DND-41 (cell line): ENCODE measurements at regions not wholly inside any gene's neighbourhood (a gene's known extent, or its start where the extent isn't known, plus 50 kb on each side); places are given as distances from the start of the nearest gene placed in this dataset.

Experiments
- CTCF ChIP-seq: IDR thresholded peaks from 2 replicates; pipeline ENCODE4 v1.5.1; 2012; ENCODE audit warnings: borderline replicate concordance, low read length, moderate library complexity, mild to moderate bottlenecking; ENCODE audit not compliant: poor library complexity, severe bottlenecking; ENCODE audit errors: extremely low read depth
- EZH2 ChIP-seq: IDR thresholded peaks from 3 replicates; pipeline ENCODE4 v1.6.1; 2012; ENCODE audit warnings: borderline replicate concordance, low read depth, mild to moderate bottlenecking, moderate library complexity, low read length, inconsistent platforms; ENCODE audit not compliant: severe bottlenecking

DNA sequence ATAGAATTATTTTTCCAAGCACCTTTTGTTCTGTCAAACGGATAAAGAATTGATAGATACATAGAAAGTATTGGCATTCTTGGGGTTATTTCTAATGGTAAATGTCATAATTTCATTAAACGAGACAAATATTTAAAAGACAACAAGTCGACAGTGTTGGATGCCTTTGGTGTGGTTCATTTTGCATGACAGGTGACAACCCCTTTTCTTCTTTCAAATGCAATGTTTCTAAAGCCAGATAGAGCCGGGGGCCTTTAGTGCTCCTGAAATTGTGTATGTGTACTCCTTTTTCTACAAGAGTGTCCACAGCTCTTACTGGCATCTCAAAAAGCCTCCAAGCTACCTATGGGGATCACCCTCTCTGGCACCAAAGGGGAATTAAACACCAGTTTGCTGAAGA lies 350.8 kb upstream of the ID2 start:
- no peak for TF ChIP-seq CTCF
- TF ChIP-seq EZH2: no peak
